ENCODE measurements at regions not wholly inside any gene's neighbourhood (a gene's known extent, or its start where the extent isn't known, plus 50 kb on each side); places are given as distances from the start of the nearest gene placed in this dataset.
"Not testable (repeated sequence)": the region's sequence is repeated elsewhere in the genome, so short reads cannot be mapped to it uniquely, and the experiment has no call there.

- H3K27ac ChIP-seq, result no peak overlapping the region
- no peaks in the 10 kb centered on the region for H3K4me1 ChIP-seq (ENCODE audit: control insufficient read depth in 1 of 2, insufficient read depth in 1 of 2, low read depth in 1 of 2, low read length in 1 of 2)
- no peaks in the 10 kb centered on the region for H3K27me3 ChIP-seq
- H3K4me3 ChIP-seq (ENCODE audit: low read depth in 1 of 2, low read length in 1 of 2), result no peak overlapping the region
- no peaks in the 10 kb centered on the region for H3K36me3 ChIP-seq
- TF ChIP-seq CTCF (IDR thresholded peaks at IDR 0.05), result no peak
- no peaks in the 10 kb centered on the region for H3K9me3 ChIP-seq
These were observed 178.3 kb upstream of the MAP1B start for GRCh38 chr5:71929003-71929402.

DNA sequence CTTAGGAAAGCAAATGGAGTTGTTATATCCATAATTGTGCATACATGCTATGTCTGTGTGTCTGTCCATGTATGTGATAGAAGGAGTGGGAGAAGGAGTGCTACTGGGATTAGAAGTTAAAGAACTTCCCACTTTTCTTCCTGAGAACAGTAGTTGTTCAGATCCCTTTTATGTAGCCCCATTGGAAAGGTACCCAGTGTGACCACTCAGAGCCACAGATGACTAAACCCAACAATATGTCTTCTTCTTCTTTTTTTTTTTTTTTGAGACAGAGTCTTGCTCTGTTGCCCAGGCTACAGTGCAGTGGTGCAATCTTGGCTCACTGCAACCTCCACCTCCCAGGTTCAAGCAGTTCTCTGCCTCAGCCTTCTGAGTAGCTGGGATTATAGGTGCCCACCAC is 176.7 kb upstream of the MAP1B start:
- not testable (repeated sequence) for H3K27me3 ChIP-seq; H3K4me3 ChIP-seq (ENCODE audit: low read depth in 1 of 2, low read length in 1 of 2); H3K4me1 ChIP-seq (ENCODE audit: control insufficient read depth in 1 of 2, insufficient read depth in 1 of 2, low read depth in 1 of 2, low read length in 1 of 2); H3K36me3 ChIP-seq; H3K9me3 ChIP-seq; H3K27ac ChIP-seq

GRCh38 chr5:71932131-71932654 is 175.1 kb upstream of the MAP1B start:
- Histone ChIP-seq H3K27me3 (no peaks in the 10 kb centered on the region), H3K4me3 (ENCODE audit: low read depth in 1 of 2, low read length in 1 of 2) (no peak overlapping the region), H3K9me3 (no peaks in the 10 kb centered on the region), H3K36me3 (no peaks in the 10 kb centered on the region), H3K4me1 (ENCODE audit: control insufficient read depth in 1 of 2, insufficient read depth in 1 of 2, low read depth in 1 of 2, low read length in 1 of 2) (no peaks in the 10 kb centered on the region), H3K27ac (no peak overlapping the region)
- TF ChIP-seq CTCF (IDR thresholded peaks at IDR 0.05), result no peak

DNA sequence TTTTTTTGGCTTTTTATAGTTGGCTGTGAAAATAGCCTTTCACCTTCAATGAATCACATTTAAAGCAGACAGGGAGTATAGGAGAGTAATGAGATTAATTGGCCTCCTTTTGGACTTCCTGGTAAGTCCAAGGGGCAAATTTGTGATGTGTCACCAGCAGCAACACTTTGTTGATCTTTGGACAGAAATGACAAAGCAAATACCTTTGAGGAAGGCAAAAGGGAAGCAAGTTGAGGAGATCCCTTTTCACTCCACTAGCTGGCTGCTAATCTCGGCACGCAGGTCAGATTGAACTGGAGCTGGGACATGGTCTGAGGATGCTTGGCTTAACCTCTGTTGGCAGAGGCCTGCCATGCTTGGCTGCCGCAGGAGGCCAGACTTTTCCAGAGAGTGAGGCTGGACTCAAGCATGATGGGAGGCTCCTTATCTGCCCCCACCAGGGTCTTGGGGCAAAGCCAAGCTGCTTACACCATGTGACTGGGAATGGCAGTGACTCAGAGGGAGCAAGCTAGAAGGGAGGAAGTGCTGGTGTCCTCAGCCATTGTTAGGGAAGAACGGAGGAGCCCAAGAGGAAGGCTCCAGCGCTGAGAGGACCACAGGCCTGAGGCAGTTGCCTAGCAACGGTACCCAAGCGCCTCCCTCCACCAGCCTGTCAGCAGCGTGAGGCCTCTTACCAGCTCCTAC is 174.5 kb upstream of the MAP1B start:
- Histone ChIP-seq H3K4me1 (ENCODE audit: control insufficient read depth in 1 of 2, insufficient read depth in 1 of 2, low read depth in 1 of 2, low read length in 1 of 2) (no peaks in the 10 kb centered on the region), H3K27ac (no peak overlapping the region)
- no peak for TF ChIP-seq CTCF (IDR thresholded peaks at IDR 0.05)

GRCh38 chr5:71934322-71934721 is 173.0 kb upstream of the MAP1B start:
- Histone ChIP-seq H3K4me3 (ENCODE audit: low read depth in 1 of 2, low read length in 1 of 2) (no peak overlapping the region), H3K9me3 (no peaks in the 10 kb centered on the region), H3K27me3 (no peaks in the 10 kb centered on the region), H3K4me1 (ENCODE audit: control insufficient read depth in 1 of 2, insufficient read depth in 1 of 2, low read depth in 1 of 2, low read length in 1 of 2) (no peaks in the 10 kb centered on the region), H3K36me3 (no peaks in the 10 kb centered on the region), H3K27ac (no peak overlapping the region)
- no peak for TF ChIP-seq CTCF (IDR thresholded peaks at IDR 0.05)

More for the DNA sequence above, 174.5 kb upstream of the MAP1B start:
- no peaks in the 10 kb centered on the region for H3K9me3 ChIP-seq
- H3K36me3 ChIP-seq, result no peaks in the 10 kb centered on the region
- no peak overlapping the region for H3K4me3 ChIP-seq (ENCODE audit: low read depth in 1 of 2, low read length in 1 of 2)
- H3K27me3 ChIP-seq, result no peaks in the 10 kb centered on the region

GRCh38 chr5:71937921-71938698 is 169.2 kb upstream of the MAP1B start:
- no peak overlapping the region for H3K27ac ChIP-seq
- TF ChIP-seq CTCF (IDR thresholded peaks at IDR 0.05), result no peak
- H3K4me1 ChIP-seq (ENCODE audit: control insufficient read depth in 1 of 2, insufficient read depth in 1 of 2, low read depth in 1 of 2, low read length in 1 of 2), result no peaks in the 10 kb centered on the region
- H3K27me3 ChIP-seq, result no peaks in the 10 kb centered on the region
- no peaks in the 10 kb centered on the region for H3K36me3 ChIP-seq
- no peaks in the 10 kb centered on the region for H3K9me3 ChIP-seq
- no peak overlapping the region for H3K4me3 ChIP-seq (ENCODE audit: low read depth in 1 of 2, low read length in 1 of 2)

All from neutrophil (primary cell).